ENCODE measurements at regions not wholly inside any gene's neighbourhood (a gene's known extent, or its start where the extent isn't known, plus 50 kb on each side); places are given as distances from the start of the nearest gene placed in this dataset.

DNA sequence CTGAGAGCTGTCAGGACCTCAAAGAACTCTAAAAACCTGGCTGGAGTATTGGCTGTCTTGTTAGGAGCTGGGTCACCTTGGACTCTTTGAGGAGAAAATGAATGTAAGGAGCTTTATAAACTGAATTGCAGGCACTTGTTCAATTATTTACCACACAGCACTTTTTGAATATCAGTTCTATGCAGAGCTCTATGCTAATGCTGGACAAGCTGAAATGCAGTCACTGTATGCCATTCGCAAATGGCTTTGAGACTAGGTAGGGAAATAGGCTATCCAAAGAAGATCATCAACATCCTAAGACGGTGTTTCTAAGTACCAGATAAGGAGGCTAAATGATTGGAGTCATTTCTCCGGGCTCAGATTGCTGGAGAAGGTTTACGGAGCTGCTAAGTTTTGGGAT lies 333.5 kb downstream of the SIPA1L2 start:
- TF ChIP-seq GABPA (IDR thresholded peaks at IDR 0.05; ENCODE audit: low read depth), result no peak
- TF ChIP-seq CTCF (IDR thresholded peaks at IDR 0.05; ENCODE audit: insufficient read depth, low read length), result no peak
